IMR-90 (cell line): ENCODE measurements at regions not wholly inside any gene's neighbourhood (a gene's known extent, or its start where the extent isn't known, plus 50 kb on each side); places are given as distances from the start of the nearest gene placed in this dataset.

Source experiments
- ATAC-seq: fragments of 200-7000 bp; cut with Tn5 transposase; 2 replicates; pipeline ENCODE4 v1.9.1; 2020; ENCODE audit warnings: low read depth, mild to moderate bottlenecking, moderate library complexity
- BruUV-seq: library from RNA; stranded (reverse); fragments of 400-500 nt; replicated peaks from 2 replicates; lab custom pipeline; 2021; lab: Mats Ljungman, UMichigan
- CTCF ChIA-PET: fragments of 300-600 bp; formaldehyde crosslinking; extraction: SDS; loops from one replicate; lab custom pipeline; 2021; ENCODE audit warnings: antibody characterized with exemption; lab: Yijun Ruan, JAX
- POLR2A ChIA-PET: fragments of 300-600 bp; sonication (Branson Sonifier 250); formaldehyde crosslinking; loops from one replicate; lab custom pipeline; 2022; ENCODE audit warnings: antibody characterized with exemption; ENCODE audit not compliant: unreplicated experiment; lab: Charles Lee
- DNase-seq: peaks from one replicate; pipeline ENCODE4 v3.0.0; 2013
- H2AFZ ChIP-seq: replicated peaks from 2 replicates; pipeline ENCODE3; 2013; ENCODE audit warnings: low read length, mild to moderate bottlenecking; ENCODE audit not compliant: poor library complexity
- H2AK5ac ChIP-seq: 2 replicates; pipeline ENCODE4 v1.6.1; 2013; ENCODE audit warnings: low read depth, low read length, inconsistent platforms
- H2AK9ac ChIP-seq: replicated peaks from 2 replicates; pipeline ENCODE3; 2013; ENCODE audit warnings: mild to moderate bottlenecking, low read depth, low read length, moderate library complexity; ENCODE audit not compliant: poor library complexity
- H2BK120ac ChIP-seq: 2 replicates; pipeline ENCODE4 v1.6.1; 2013; ENCODE audit warnings: low read depth, low read length, inconsistent platforms
- H2BK15ac ChIP-seq: 3 replicates; pipeline ENCODE4 v1.6.1; 2013; ENCODE audit warnings: low read depth, low read length, inconsistent platforms
- H2BK20ac ChIP-seq: 2 replicates; pipeline ENCODE4 v1.6.1; 2013; ENCODE audit warnings: low read depth, mild to moderate bottlenecking, inconsistent platforms, low read length, moderate library complexity
- H2BK5ac ChIP-seq: 2 replicates; pipeline ENCODE4 v1.6.1; 2013; ENCODE audit warnings: mild to moderate bottlenecking, low read depth, low read length, inconsistent platforms; ENCODE audit not compliant: poor library complexity, severe bottlenecking
- H3K14ac ChIP-seq: replicated peaks from 2 replicates; pipeline ENCODE4 v1.6.1; 2013; ENCODE audit warnings: low read depth, low read length, inconsistent platforms
- H3K18ac ChIP-seq: 2 replicates; pipeline ENCODE4 v1.6.1; 2013; ENCODE audit warnings: low read depth, low read length, control low read depth
- H3K23ac ChIP-seq: 2 replicates; pipeline ENCODE4 v1.6.1; 2013; ENCODE audit warnings: low read depth, low read length, inconsistent platforms
- H3K27ac ChIP-seq: 2 replicates; pipeline ENCODE4 v1.5.1; 2013; ENCODE audit warnings: mild to moderate bottlenecking, control low read depth, low read length; ENCODE audit not compliant: insufficient read depth
- H3K27me3 ChIP-seq: 2 replicates; pipeline ENCODE4 v1.6.1; 2013; ENCODE audit warnings: low read length; ENCODE audit not compliant: control insufficient read depth, insufficient read depth
- H3K36me3 ChIP-seq: 2 replicates; pipeline ENCODE4 v1.6.1; 2013; ENCODE audit warnings: low read length, mixed read lengths; ENCODE audit not compliant: control insufficient read depth, insufficient read depth
- H3K4ac ChIP-seq: 2 replicates; pipeline ENCODE4 v1.6.1; 2013; ENCODE audit warnings: low read depth, low read length, inconsistent platforms
- H3K4me1 ChIP-seq: 2 replicates; pipeline ENCODE4 v1.6.1; 2013; ENCODE audit warnings: low read length, mixed read lengths; ENCODE audit not compliant: control insufficient read depth, insufficient read depth
- H3K4me2 ChIP-seq: 2 replicates; pipeline ENCODE4 v1.6.1; 2013; ENCODE audit warnings: low read depth, mild to moderate bottlenecking, control low read depth, low read length, moderate library complexity
- H3K4me3 ChIP-seq: 2 replicates; pipeline ENCODE4 v1.5.1; 2013; ENCODE audit warnings: low read depth, mild to moderate bottlenecking, control low read depth, low read length, moderate library complexity; ENCODE audit not compliant: insufficient read depth
- H3K56ac ChIP-seq: 2 replicates; pipeline ENCODE4 v1.6.1; 2013; ENCODE audit warnings: low read length, inconsistent platforms; ENCODE audit not compliant: insufficient read depth; ENCODE audit errors: extremely low read depth
- H3K79me1 ChIP-seq, 2 experiments: 2 replicates each; pipeline ENCODE4 v1.6.1; 2013; ENCODE audit warnings: low read length in 2 of 2, inconsistent platforms in 1 of 2, low read depth in 1 of 2
- H3K9ac ChIP-seq: 2 replicates; pipeline ENCODE4 v1.6.1; 2013; ENCODE audit warnings: low read depth, low read length, control low read depth
- H3K9me1 ChIP-seq: 2 replicates; pipeline ENCODE4 v1.6.1; 2013; ENCODE audit warnings: low read length, inconsistent platforms; ENCODE audit not compliant: insufficient read depth
- H3K9me3 ChIP-seq: 2 replicates; pipeline ENCODE4 v1.6.1; 2013; ENCODE audit warnings: low read length; ENCODE audit not compliant: control insufficient read depth, insufficient read depth
- H4K20me1 ChIP-seq: 2 replicates; pipeline ENCODE4 v1.6.1; 2013; ENCODE audit warnings: low read length, inconsistent platforms; ENCODE audit not compliant: insufficient read depth
- H4K5ac ChIP-seq: 2 replicates; pipeline ENCODE4 v1.6.1; 2013; ENCODE audit warnings: mild to moderate bottlenecking, low read depth, low read length, control low read depth
- H4K8ac ChIP-seq, 2 experiments: 2 replicates each; pipeline ENCODE4 v1.6.1; 2013; ENCODE audit warnings: low read depth in 2 of 2, low read length in 2 of 2, control low read depth in 1 of 2, inconsistent platforms in 1 of 2
- H4K91ac ChIP-seq: 2 replicates; pipeline ENCODE4 v1.6.1; 2013; ENCODE audit warnings: low read depth, low read length, inconsistent platforms; ENCODE audit not compliant: insufficient read depth
- RAD21 ChIP-seq: IDR thresholded peaks from 2 replicates; pipeline ENCODE4 v1.6.1; 2012; ENCODE audit warnings: low read length, improper control_type of control experiment
- RCOR1 ChIP-seq: IDR thresholded peaks from 2 replicates; pipeline ENCODE4 v1.6.1; 2012; ENCODE audit warnings: mild to moderate bottlenecking, low read length, improper control_type of control experiment; ENCODE audit not compliant: insufficient replicate concordance
- RFX5 ChIP-seq: IDR thresholded peaks from 2 replicates; pipeline ENCODE4 v1.8.0; 2012; ENCODE audit warnings: low read depth, mild to moderate bottlenecking, low read length, moderate library complexity
- WGBS, 2 experiments: methylation state at CpG; one replicate each; pipeline versions ENCODE4 v1.1.5 to v1.1.7; 2013; ENCODE audit warnings: missing lambda C conversion rate in 2 of 2; ENCODE audit not compliant: insufficient read length in 1 of 2; ENCODE audit errors: extremely low coverage in 2 of 2; 5-methylcytosine and 5-hydroxymethylcytosine counted together
- dilution Hi-C: fragments of 300-500 bp; cut with HindIII; formaldehyde crosslinking; loops from one replicate; pipeline ENCODE4 v1.14.3; 2018; ENCODE audit warnings: low sequenced_read_pairs; ENCODE audit not compliant: unreplicated experiment
- in situ Hi-C: fragments of 300-500 bp; cut with MboI; formaldehyde crosslinking; loops from 3 replicates; pipeline ENCODE4 v1.14.3; 2019; ENCODE audit warnings: low sequenced_read_pairs, inconsistent platforms, mixed read lengths
- intact Hi-C: fragments of 100-400 bp; cut with micrococcal nuclease; formaldehyde crosslinking; loops from 2 replicates; pipeline ENCODE4 v1.10.0; 2022

DNA sequence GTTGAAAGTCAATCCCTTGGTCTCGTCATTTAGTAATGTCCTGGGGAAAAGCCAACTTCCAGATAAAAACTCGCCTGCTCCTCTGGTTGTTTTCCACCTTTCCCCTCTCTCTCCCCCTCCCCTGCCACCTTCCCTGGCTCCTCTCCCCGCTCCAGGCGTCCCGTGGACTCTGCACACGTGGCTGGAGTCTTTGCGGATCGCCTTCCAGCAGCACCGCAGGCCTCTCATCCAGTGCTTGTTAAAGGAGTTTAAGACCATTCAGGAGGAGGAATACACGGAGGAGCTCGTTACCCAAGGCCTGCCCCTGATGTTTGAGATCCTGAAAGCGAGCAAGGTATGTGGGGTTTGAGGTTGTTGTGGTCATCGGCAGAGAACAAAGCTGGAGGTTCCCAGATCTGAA, 65.8 kb upstream of the PWP1 start:
- no peak overlapping the region for H3K4me3 ChIP-seq
- no peak overlapping the region for H2BK15ac ChIP-seq
- no peak overlapping the region for H3K4me2 ChIP-seq
- POLR2A ChIA-PET, result no interaction called here
- H3K56ac ChIP-seq, result no peak overlapping the region
- no peak overlapping the region for H2AK9ac ChIP-seq
- H3K9me1 ChIP-seq, result no peaks in the 10 kb centered on the region; the same call in 1 of the 2 replicates
- H3K4me1 ChIP-seq, result no peaks in the 10 kb centered on the region
- no peak overlapping the region for H3K4ac ChIP-seq
- dilution Hi-C loops, result no loop called here
- H4K5ac ChIP-seq, result no peak overlapping the region
- no peak overlapping the region for H2AK5ac ChIP-seq
- H2BK120ac ChIP-seq, result no peak overlapping the region
- no peak overlapping the region for H2BK5ac ChIP-seq
- TF ChIP-seq RCOR1, result no peak
- TF ChIP-seq RAD21, result no peak
- TF ChIP-seq RFX5, result no peak
- H4K91ac ChIP-seq, result no peak overlapping the region
- H3K14ac ChIP-seq, result no peak overlapping the region
- no peak overlapping the region for H3K18ac ChIP-seq
- no peak overlapping the region for H3K23ac ChIP-seq
- no peak overlapping the region for H3K9ac ChIP-seq
- H2AFZ ChIP-seq, result no peak overlapping the region
- BruUV-seq, result no TSS peak
- in situ Hi-C loops, result loop anchor here (10.0 kb wide), 1 partner anchor 305 kb away; a partner anchor contains a TSS
- H3K9me3 ChIP-seq, result peaks cover 3% of the 10 kb centered on the region; the same call in 1 of the 2 replicates
- no peaks in the 10 kb centered on the region; the same call in 1 of the 2 replicates for H3K36me3 ChIP-seq
- H4K20me1 ChIP-seq, result no peaks in the 10 kb centered on the region
- WGBS, 2 experiments, result 82% methylated on average over 8 of the region's 13 CpGs; no CpG with 5 or more reads in 1 of the 2 experiments
- no peak overlapping the region for H4K8ac ChIP-seq
- H2BK20ac ChIP-seq, result no peak overlapping the region
- H3K79me1 ChIP-seq, result no peaks in the 10 kb centered on the region
- ATAC-seq (no peak), DNase-seq (no peak)
- peaks cover 3% of the 10 kb centered on the region; the same call in 1 of the 2 replicates for H3K27me3 ChIP-seq
- CTCF ChIA-PET, result no interaction called here
- intact Hi-C loops, result no loop called here
- H3K27ac ChIP-seq, result no peak overlapping the region
